Lower leg skin (tissue), 4 donors: ENCODE measurements at regions not wholly inside any gene's neighbourhood (a gene's known extent, or its start where the extent isn't known, plus 50 kb on each side); places are given as distances from the start of the nearest gene placed in this dataset.

Experiments used
- DNase-seq, 2 donors: peaks; one replicate each; pipeline ENCODE4 v3.0.0-alpha.2; 2019; ENCODE audit warnings: low spot score in 2 of 2
- H3K4me3 ChIP-seq: fragments of 200-600 bp; sonication (generic); 2 replicates; pipeline ENCODE4 v1.5.1; 2017; ENCODE audit warnings: mild to moderate bottlenecking, low read depth; ENCODE audit not compliant: poor library complexity, severe bottlenecking
- CTCF ChIP-seq, 3 donors: fragments of 450-650 bp; IDR thresholded peaks; one replicate each; pipeline ENCODE4 v1.5.1; 2016; ENCODE audit warnings: antibody characterized with exemption in 3 of 3, mild to moderate bottlenecking in 3 of 3, moderate library complexity in 2 of 3
- POLR2A ChIP-seq, 2 donors: fragments of 450-650 bp; IDR thresholded peaks; one replicate each; pipeline ENCODE4 v1.6.1; 2016 to 2017; ENCODE audit warnings: antibody characterized with exemption in 2 of 2, mild to moderate bottlenecking in 1 of 2, moderate library complexity in 1 of 2
- WGBS, 2 donors: methylation state at CpG; one replicate each; pipeline ENCODE4 v1.1.5; 2018; 5-methylcytosine and 5-hydroxymethylcytosine counted together
- intact Hi-C: fragments of 100-400 bp; cut with DNase I; formaldehyde crosslinking; loops from one replicate; pipeline ENCODE4 v1.15.0; 2023; ENCODE audit warnings: low total_unique reads

- intact Hi-C loops, result no loop called here
- 86 to 96% methylated on average over 1 of the region's 1 CpG for WGBS, 2 donors
These were observed 171.6 kb upstream of the OBI1 start for GRCh38 chr13:78830508-78830907.

DNA sequence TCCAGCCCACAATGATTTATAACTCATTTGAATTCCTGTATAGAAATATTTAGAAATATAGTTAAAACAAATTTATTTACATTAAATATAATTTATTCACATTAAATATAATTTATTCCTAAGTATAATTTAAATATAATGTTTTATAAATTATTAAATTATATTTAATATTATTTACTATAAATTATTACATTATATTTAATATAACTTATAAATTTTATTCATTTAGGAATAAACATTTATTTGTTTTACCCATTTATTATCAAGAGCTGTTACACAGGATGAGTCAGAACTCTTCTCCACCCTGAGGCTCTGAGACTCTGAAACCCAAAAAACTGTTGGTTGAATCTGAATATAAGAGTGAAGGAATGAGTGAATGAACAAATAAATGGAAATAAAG is 170.9 kb upstream of the OBI1 start:
- intact Hi-C loops, result no loop called here
- H3K4me3 ChIP-seq, result no peak overlapping the region
- DNase-seq, result no peak
- no peak for TF ChIP-seq POLR2A (IDR thresholded peaks at IDR 0.05)
- no peak for TF ChIP-seq CTCF (IDR thresholded peaks at IDR 0.05)

More at GRCh38 chr13:78830508-78830907, 171.6 kb upstream of the OBI1 start:
- TF ChIP-seq POLR2A (IDR thresholded peaks at IDR 0.05) (no peak), CTCF (IDR thresholded peaks at IDR 0.05) (no peak)
- no peak for DNase-seq
- no peak overlapping the region for H3K4me3 ChIP-seq

DNA sequence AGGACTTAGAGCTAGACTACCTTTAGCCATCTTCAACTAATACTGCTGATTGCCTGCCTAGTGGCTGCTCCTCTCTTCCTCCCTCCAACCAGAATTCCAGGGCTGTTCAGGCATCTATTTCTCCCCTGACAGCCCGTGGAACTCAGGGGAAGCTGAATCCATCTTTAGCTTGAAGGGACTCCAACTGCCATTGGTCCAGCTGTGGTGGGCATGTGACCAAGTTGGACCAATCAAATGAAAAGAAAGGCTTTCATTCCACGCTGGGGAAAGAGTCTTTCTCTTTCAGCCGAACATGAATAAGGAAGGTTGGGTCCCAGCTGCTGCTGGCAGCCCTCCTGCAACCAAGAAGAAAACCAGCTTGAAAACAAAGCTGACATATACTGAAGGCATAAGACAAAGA is 168.5 kb upstream of the OBI1 start:
- TF ChIP-seq CTCF (IDR thresholded peaks at IDR 0.05) (no peak), POLR2A (IDR thresholded peaks at IDR 0.05) (no peak)
- 59 to 63% methylated on average over 3 of the region's 3 CpGs for WGBS, 2 donors
- H3K4me3 ChIP-seq, result no peak overlapping the region
- intact Hi-C loops, result no loop called here
- DNase-seq, result no peak

DNA sequence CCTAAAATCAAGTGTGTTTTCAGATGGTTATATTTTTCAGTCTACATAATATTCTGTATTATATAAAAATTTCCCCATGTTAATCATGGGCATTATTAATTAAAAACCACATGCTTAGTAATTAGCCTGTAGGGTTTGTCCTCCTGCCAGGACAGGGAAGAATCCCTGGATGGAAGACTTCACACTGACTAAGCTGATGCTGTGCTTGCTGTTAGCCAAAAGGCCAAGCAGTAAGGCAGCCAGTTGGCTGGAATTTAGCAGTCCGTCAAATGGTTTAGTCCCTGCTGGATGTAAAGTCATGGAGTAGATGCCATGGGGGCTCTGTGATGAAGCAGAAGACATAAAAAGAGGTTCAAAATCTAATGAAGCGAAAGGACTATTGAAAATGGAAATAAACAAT is 168.0 kb upstream of the OBI1 start:
- intact Hi-C loops, result no loop called here
- TF ChIP-seq POLR2A (IDR thresholded peaks at IDR 0.05), result no peak
- TF ChIP-seq CTCF (IDR thresholded peaks at IDR 0.05), result no peak
- 62 to 84% methylated on average over 2 of the region's 2 CpGs for WGBS, 2 donors
- H3K4me3 ChIP-seq, result no peak overlapping the region
- DNase-seq, result no peak

DNA sequence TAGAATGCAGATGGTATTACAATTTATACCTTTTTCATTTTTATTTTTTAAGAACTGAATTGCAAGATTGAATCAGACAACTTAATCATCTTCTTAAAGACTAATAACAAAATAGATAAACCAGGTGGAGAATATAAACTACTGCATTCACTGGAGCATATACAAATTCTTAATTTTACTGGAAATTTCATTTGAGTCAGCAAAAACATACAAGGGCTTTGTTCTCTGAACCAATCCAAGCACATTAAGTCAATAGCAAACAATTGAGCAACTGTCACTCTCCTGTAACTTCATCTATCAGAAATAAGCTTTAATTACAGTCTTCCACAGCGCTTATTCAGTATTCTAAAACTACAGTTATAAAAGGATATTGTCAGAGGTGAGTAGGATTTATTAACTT is 167.4 kb upstream of the OBI1 start:
- no peak overlapping the region for H3K4me3 ChIP-seq
- intact Hi-C loops, result no loop called here
- TF ChIP-seq POLR2A (IDR thresholded peaks at IDR 0.05) (no peak), CTCF (IDR thresholded peaks at IDR 0.05) (no peak)
- WGBS, 2 donors, result 86 to 89% methylated on average over 1 of the region's 1 CpG
- no peak for DNase-seq

DNA sequence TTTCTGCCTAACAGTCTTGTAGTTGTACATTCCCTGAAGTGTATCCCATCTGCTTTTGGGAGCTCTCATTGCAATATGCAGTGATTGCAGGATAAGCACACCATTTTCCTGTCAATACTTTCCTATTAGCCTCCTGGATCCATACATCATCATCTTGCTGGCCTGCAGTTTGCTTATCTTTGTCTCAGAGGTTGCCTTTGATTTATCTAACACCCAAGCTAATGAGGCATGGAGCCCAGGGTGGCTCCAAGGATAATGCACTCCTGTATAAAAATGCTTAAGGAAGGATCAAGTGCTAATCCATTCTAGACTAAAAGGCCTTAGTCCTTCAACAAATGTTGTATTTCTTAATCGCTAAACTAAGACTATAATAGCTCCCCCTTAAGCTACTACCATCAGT is 161.6 kb upstream of the OBI1 start:
- WGBS, 2 donors, result 62 to 80% methylated on average over 1 of the region's 1 CpG
- no peak overlapping the region for H3K4me3 ChIP-seq
- no peak for DNase-seq
- TF ChIP-seq CTCF (IDR thresholded peaks at IDR 0.05), result no peak
- no peak for TF ChIP-seq POLR2A (IDR thresholded peaks at IDR 0.05)
- intact Hi-C loops, result no loop called here
